H1 (cell line): ENCODE measurements at regions not wholly inside any gene's neighbourhood (a gene's known extent, or its start where the extent isn't known, plus 50 kb on each side); places are given as distances from the start of the nearest gene placed in this dataset.

Source experiments
- CTCF ChIA-PET: fragments of 300-600 bp; sonication (Branson Sonifier 250); formaldehyde crosslinking; loops from one replicate; lab custom pipeline; 2021; ENCODE audit not compliant: partially characterized antibody; lab: Charles Lee
- POLR2A ChIA-PET: fragments of 300-600 bp; sonication (Branson Sonifier 250); formaldehyde crosslinking; loops from one replicate; lab custom pipeline; 2021; ENCODE audit warnings: inconsistent platforms; ENCODE audit not compliant: partially characterized antibody; lab: Charles Lee
- DNase-seq, 2 experiments: peaks; one replicate each; pipeline versions ENCODE4 v3.0.0 to v3.0.0-alpha.2; 2010 to 2022; ENCODE audit warnings: low spot score in 2 of 2, low read depth in 1 of 2, mixed read lengths in 1 of 2
- FAIRE-seq: peaks from 2 replicates; lab custom pipeline; 2011; peaks lifted over from hg19 to GRCh38; lab: Jason Lieb, UNC
- H2AFZ ChIP-seq: 2 replicates; pipeline ENCODE4 v1.8.1; 2012; ENCODE audit warnings: low read length, inconsistent platforms
- H2AK5ac ChIP-seq: 2 replicates; pipeline ENCODE4 v1.6.1; 2013; ENCODE audit warnings: low read depth, low read length
- H2BK120ac ChIP-seq: replicated peaks from 2 replicates; pipeline ENCODE3; 2013; ENCODE audit warnings: low read depth, low read length, inconsistent platforms
- H2BK12ac ChIP-seq: 2 replicates; pipeline ENCODE4 v1.6.1; 2013; ENCODE audit warnings: low read depth, low read length
- H2BK15ac ChIP-seq: 2 replicates; pipeline ENCODE4 v1.6.1; 2013; ENCODE audit warnings: low read length
- H2BK20ac ChIP-seq: 2 replicates; pipeline ENCODE4 v1.6.1; 2013; ENCODE audit warnings: low read length
- H2BK5ac ChIP-seq: 2 replicates; pipeline ENCODE4 v1.6.1; 2013; ENCODE audit warnings: low read depth, low read length
- H3K14ac ChIP-seq: 2 replicates; pipeline ENCODE4 v1.6.1; 2013; ENCODE audit warnings: inconsistent platforms; ENCODE audit not compliant: insufficient read length
- H3K18ac ChIP-seq: 2 replicates; pipeline ENCODE4 v1.6.1; 2013; ENCODE audit warnings: low read length; ENCODE audit errors: extremely low read depth
- H3K23ac ChIP-seq: 2 replicates; pipeline ENCODE4 v1.6.1; 2013; ENCODE audit warnings: inconsistent platforms; ENCODE audit not compliant: insufficient read length
- H3K23me2 ChIP-seq: 2 replicates; pipeline ENCODE4 v1.6.1; 2013; ENCODE audit warnings: low read depth, low read length
- H3K27ac ChIP-seq: 2 replicates; pipeline ENCODE4 v1.6.1; 2011; ENCODE audit warnings: low read depth, low read length, inconsistent platforms
- H3K27me3 ChIP-seq, 4 experiments: replicated peaks in 1 of 4; 1 replicate in 1 of 4; 2 replicates in 3 of 4; pipeline versions ENCODE4 v1.6.1 to v1.8.1; 2011 to 2013; ENCODE audit warnings: low read length in 3 of 4, mild to moderate bottlenecking in 3 of 4, inconsistent platforms in 2 of 4, mixed read lengths in 2 of 4, moderate library complexity in 1 of 4; ENCODE audit not compliant: control insufficient read depth in 3 of 4, insufficient read depth in 3 of 4; ENCODE audit errors: extremely low read depth in 1 of 4
- H3K36me3 ChIP-seq, 4 experiments: 2 replicates each; pipeline versions ENCODE4 v1.6.1 to v1.8.1; 2011 to 2013; ENCODE audit warnings: mild to moderate bottlenecking in 4 of 4, low read length in 3 of 4, moderate library complexity in 2 of 4, control low read depth in 1 of 4, inconsistent platforms in 1 of 4; ENCODE audit not compliant: insufficient read depth in 4 of 4, control insufficient read depth in 2 of 4
- H3K4ac ChIP-seq: replicated peaks from 2 replicates; pipeline ENCODE3; 2013; ENCODE audit warnings: low read length, low read depth, mixed read lengths, inconsistent platforms; ENCODE audit not compliant: insufficient read length
- H3K4me1 ChIP-seq, 4 experiments: replicated peaks in 1 of 4; 1 replicate in 1 of 4; 2 replicates in 3 of 4; pipeline versions ENCODE4 v1.6.1 to v1.8.1; 2011 to 2013; ENCODE audit warnings: low read length in 3 of 4, inconsistent platforms in 2 of 4, mixed read lengths in 1 of 4; ENCODE audit not compliant: insufficient read depth in 4 of 4, control insufficient read depth in 3 of 4
- H3K4me2 ChIP-seq, 2 experiments: 2 replicates each; pipeline versions ENCODE4 v1.6.1 to v1.8.1; 2011 to 2013; ENCODE audit warnings: low read depth in 2 of 2, low read length in 2 of 2, control low read depth in 1 of 2, inconsistent platforms in 1 of 2, mild to moderate bottlenecking in 1 of 2; ENCODE audit not compliant: insufficient read depth in 1 of 2
- H3K4me3 ChIP-seq, 4 experiments: fragments of 200-600, 300-600 bp in 1 of 4; sonication (generic), shearing (Covaris generic), sonication (Bioruptor Twin) in 1 of 4; 2 replicates each; pipeline versions ENCODE4 v1.5.1 to v1.8.1; 2011 to 2016; ENCODE audit warnings: low read length in 4 of 4, low read depth in 3 of 4, control low read depth in 2 of 4, inconsistent platforms in 2 of 4, mild to moderate bottlenecking in 2 of 4, mixed read lengths in 1 of 4, moderate library complexity in 1 of 4; ENCODE audit not compliant: insufficient read depth in 2 of 4; ENCODE audit errors: extremely low read depth in 1 of 4
- H3K56ac ChIP-seq: replicated peaks from 2 replicates; pipeline ENCODE3; 2013; ENCODE audit warnings: low read depth, mild to moderate bottlenecking, mixed read lengths, low read length, inconsistent platforms; ENCODE audit not compliant: insufficient read length
- H3K79me1 ChIP-seq: 2 replicates; pipeline ENCODE4 v1.6.1; 2013; ENCODE audit warnings: low read depth, low read length, control low read depth
- H3K79me2 ChIP-seq, 2 experiments: 2 replicates each; pipeline versions ENCODE4 v1.6.1 to v1.8.1; 2012 to 2013; ENCODE audit warnings: low read length in 2 of 2, mild to moderate bottlenecking in 2 of 2, inconsistent platforms in 1 of 2; ENCODE audit not compliant: insufficient read depth in 2 of 2, control insufficient read depth in 1 of 2
- H3K9ac ChIP-seq, 4 experiments: replicated peaks in 1 of 4; 1 replicate in 1 of 4; 2 replicates in 3 of 4; pipeline versions ENCODE4 v1.6.1 to v1.8.1; 2011 to 2013; ENCODE audit warnings: low read depth in 3 of 4, low read length in 3 of 4, control low read depth in 2 of 4, mild to moderate bottlenecking in 2 of 4, moderate library complexity in 2 of 4, inconsistent platforms in 1 of 4; ENCODE audit errors: extremely low read depth in 1 of 4
- H3K9me3 ChIP-seq, 2 experiments: 2 replicates each; pipeline versions ENCODE4 v1.6.1 to v1.8.1; 2012 to 2013; ENCODE audit warnings: mild to moderate bottlenecking in 2 of 2, moderate library complexity in 2 of 2, control low read depth in 1 of 2, inconsistent platforms in 1 of 2, low read depth in 1 of 2, low read length in 1 of 2, mixed read lengths in 1 of 2; ENCODE audit not compliant: insufficient read depth in 2 of 2
- H4K20me1 ChIP-seq, 2 experiments: replicated peaks in 1 of 2; 2 replicates each; pipeline versions ENCODE3 to v1.8.1; 2011 to 2013; ENCODE audit warnings: inconsistent platforms in 2 of 2, low read length in 2 of 2, mild to moderate bottlenecking in 1 of 2; ENCODE audit not compliant: insufficient read depth in 2 of 2, control insufficient read depth in 1 of 2
- H4K5ac ChIP-seq: 2 replicates; pipeline ENCODE4 v1.6.1; 2013; ENCODE audit warnings: low read length, low read depth, mixed read lengths, inconsistent platforms; ENCODE audit not compliant: insufficient read length
- H4K8ac ChIP-seq: 2 replicates; pipeline ENCODE4 v1.8.0; 2013; ENCODE audit warnings: mild to moderate bottlenecking, moderate library complexity, low read length, inconsistent platforms; ENCODE audit not compliant: insufficient read depth; ENCODE audit errors: extremely low read depth
- H4K91ac ChIP-seq: replicated peaks from 2 replicates; pipeline ENCODE3; 2013; ENCODE audit warnings: low read length, mixed read lengths, inconsistent platforms; ENCODE audit not compliant: insufficient read length
- ASH2L ChIP-seq: fragments of 200-600, 300-600 bp; sonication (generic); IDR thresholded peaks from one replicate; pipeline ENCODE4 v1.7.1; 2017; ENCODE audit warnings: low read length
- BACH1 ChIP-seq: IDR thresholded peaks from 2 replicates; pipeline ENCODE4 v1.6.1; 2012; ENCODE audit warnings: low read length, improper control_type of control experiment
- BCL11A ChIP-seq, 2 experiments: IDR thresholded peaks; one replicate each; pipeline ENCODE4 v1.6.1; 2011; ENCODE audit warnings: low read depth in 2 of 2, low read length in 2 of 2, mild to moderate bottlenecking in 2 of 2
- CREB1 ChIP-seq: IDR thresholded peaks from 2 replicates; pipeline ENCODE4 v1.6.1; 2012; ENCODE audit warnings: inconsistent platforms
- FOSL1 ChIP-seq: IDR thresholded peaks from 2 replicates; pipeline ENCODE4 v1.6.1; 2011; ENCODE audit warnings: mild to moderate bottlenecking, low read depth, low read length, moderate library complexity; ENCODE audit not compliant: insufficient read depth
- NANOG ChIP-seq: IDR thresholded peaks from 2 replicates; pipeline ENCODE4 v1.6.1; 2011; ENCODE audit warnings: low read length, low read depth, mild to moderate bottlenecking, inconsistent platforms; ENCODE audit not compliant: insufficient read depth, poor library complexity, severe bottlenecking
- NRF1 ChIP-seq: IDR thresholded peaks from 2 replicates; pipeline ENCODE4 v1.6.1; 2011; ENCODE audit warnings: mild to moderate bottlenecking, low read depth, low read length, improper control_type of control experiment
- SAP30 ChIP-seq: fragments of 300-600 bp; sonication (generic); IDR thresholded peaks from 2 replicates; pipeline ENCODE4 v1.7.1; 2012; ENCODE audit warnings: low read length, moderate library complexity, mild to moderate bottlenecking, inconsistent platforms; ENCODE audit not compliant: insufficient read depth, insufficient replicate concordance
- SP1 ChIP-seq: IDR thresholded peaks from 2 replicates; pipeline ENCODE4 v1.6.1; 2011; ENCODE audit warnings: low read depth, low read length
- SRF ChIP-seq: IDR thresholded peaks from 2 replicates; pipeline ENCODE4 v1.6.1; 2011; ENCODE audit warnings: mild to moderate bottlenecking, low read depth, low read length, moderate library complexity
- SUZ12 ChIP-seq: fragments of 200-600 bp; sonication (generic); IDR thresholded peaks from 2 replicates; pipeline ENCODE4 v1.6.1; 2012; ENCODE audit warnings: mild to moderate bottlenecking, inconsistent platforms, low read length, moderate library complexity, mixed read lengths
- TBP ChIP-seq: IDR thresholded peaks from 2 replicates; pipeline ENCODE4 v1.6.1; 2011; ENCODE audit warnings: low read depth, low read length, improper control_type of control experiment
- TEAD4 ChIP-seq: IDR thresholded peaks from 2 replicates; pipeline ENCODE4 v1.6.1; 2012; ENCODE audit warnings: low read depth, low read length, inconsistent platforms, mixed read lengths
- YY1 ChIP-seq: IDR thresholded peaks from 2 replicates; pipeline ENCODE4 v1.6.1; 2011; ENCODE audit warnings: low read depth, mild to moderate bottlenecking, low read length
- WGBS, 2 experiments: shearing (Covaris generic) in 1 of 2; methylation state at CpG; one replicate each; pipeline versions ENCODE4 v1.1.6 to v1.1.7; 2013 to 2015; ENCODE audit warnings: low lambda C conversion rate in 2 of 2, mixed read lengths in 2 of 2, inconsistent platforms in 1 of 2, low coverage in 1 of 2, missing lambda C conversion rate in 1 of 2; ENCODE audit not compliant: insufficient replicate concordance in 2 of 2, insufficient coverage in 1 of 2, insufficient read length in 1 of 2; ENCODE audit errors: extremely low coverage in 1 of 2, missing lambda C conversion rate in 1 of 2; 5-methylcytosine and 5-hydroxymethylcytosine counted together
- TF ChIP-seq, protein P1 (sequence below): IDR thresholded peaks from 2 replicates; pipeline ENCODE4 v1.6.1; 2011; ENCODE audit warnings: low read length, improper control_type of control experiment

- H2AFZ ChIP-seq: no peak overlapping the region
- H3K4me1 ChIP-seq: peaks cover 0 to 8% (median 3%) of the 10 kb centered on the region in 4 experiments; a peak in 2 of 7 replicates
- H3K79me2 ChIP-seq: no peaks in the 10 kb centered on the region
- H2BK120ac ChIP-seq: no peak overlapping the region
- no peak overlapping the region for H3K27ac ChIP-seq
- ChIA-PET CTCF (interaction anchor here (1.5 kb wide), 1 partner anchor 33 kb away, joined by 4 read pairs; no protein-coding TSS in a partner anchor), POLR2A (no interaction called here)
- H2AK5ac ChIP-seq: no peak overlapping the region
- no peak overlapping the region for H4K8ac ChIP-seq
- H3K79me1 ChIP-seq: no peaks in the 10 kb centered on the region
- H3K9ac ChIP-seq: no peak overlapping the region
- H3K56ac ChIP-seq: no peak overlapping the region
- DNase-seq (no peak), FAIRE-seq (no peak)
- no peaks in the 10 kb centered on the region for H3K9me3 ChIP-seq
- no peaks in the 10 kb centered on the region for H4K20me1 ChIP-seq
- H3K27me3 ChIP-seq: no peaks in the 10 kb centered on the region
- no peak overlapping the region for H3K4me3 ChIP-seq
- no peak overlapping the region for H3K4ac ChIP-seq
- no peak overlapping the region for H2BK15ac ChIP-seq
- no peak overlapping the region for H2BK5ac ChIP-seq
- H2BK20ac ChIP-seq: no peak overlapping the region
- H3K4me2 ChIP-seq: no peak overlapping the region
- no peaks in the 10 kb centered on the region for H3K36me3 ChIP-seq
- WGBS, 2 experiments: 64% methylated on average over 1 of the region's 1 CpG; no CpG with 5 or more reads in 1 of the 2 experiments
- no peaks in the 10 kb centered on the region for H3K23me2 ChIP-seq
- H3K14ac ChIP-seq: no peak overlapping the region
- no peak overlapping the region for H4K91ac ChIP-seq
- H4K5ac ChIP-seq: no peak overlapping the region
- no peak overlapping the region for H3K23ac ChIP-seq
- no peak overlapping the region for H3K18ac ChIP-seq
- H2BK12ac ChIP-seq: no peak overlapping the region
- TF ChIP-seq FOSL1 (no peak), TBP (no peak), BCL11A (IDR thresholded peaks at IDR 0.05; ENCODE audit: low read depth in 2 of 2, low read length in 2 of 2) (no peak), SP1 (no peak), TEAD4 (no peak), ASH2L (no peak), SAP30 (no peak), NRF1 (no peak), BACH1 (no peak), NANOG (no peak), YY1 (no peak), CREB1 (no peak), SUZ12 (no peak), SRF (no peak)
- TF ChIP-seq, protein P1, sequence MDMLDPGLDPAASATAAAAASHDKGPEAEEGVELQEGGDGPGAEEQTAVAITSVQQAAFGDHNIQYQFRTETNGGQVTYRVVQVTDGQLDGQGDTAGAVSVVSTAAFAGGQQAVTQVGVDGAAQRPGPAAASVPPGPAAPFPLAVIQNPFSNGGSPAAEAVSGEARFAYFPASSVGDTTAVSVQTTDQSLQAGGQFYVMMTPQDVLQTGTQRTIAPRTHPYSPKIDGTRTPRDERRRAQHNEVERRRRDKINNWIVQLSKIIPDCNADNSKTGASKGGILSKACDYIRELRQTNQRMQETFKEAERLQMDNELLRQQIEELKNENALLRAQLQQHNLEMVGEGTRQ: no peak
These were observed 127.3 kb upstream of the PRICKLE2 start for GRCh38 chr3:64352639-64352992.
